C4-2B (cell line): ENCODE measurements at regions not wholly inside any gene's neighbourhood (a gene's known extent, or its start where the extent isn't known, plus 50 kb on each side); places are given as distances from the start of the nearest gene placed in this dataset.

Experiments
- CTCF ChIP-seq: fragments of 450-650 bp; conservative IDR thresholded peaks from 2 replicates; pipeline ENCODE4 v1.5.1; 2017; ENCODE audit warnings: mild to moderate bottlenecking
- ZFX ChIP-seq: fragments of 450-650 bp; IDR thresholded peaks from 2 replicates; pipeline ENCODE4 v1.6.1; 2017

- TF ChIP-seq CTCF (no peak), ZFX (no peak)
Measured at GRCh38 chr6:51414361-51414760, 595.7 kb downstream of the TFAP2B start.
